Activated CD4-positive, alpha-beta T cell treated with anti-CD3 and anti-CD28 coated beads, Interleukin-2, amount 50 U/mL, for 48 hours (primary cell): ENCODE measurements at regions not wholly inside any gene's neighbourhood (a gene's known extent, or its start where the extent isn't known, plus 50 kb on each side); places are given as distances from the start of the nearest gene placed in this dataset.
"Not testable (repeated sequence)": the region's sequence is repeated elsewhere in the genome, so short reads cannot be mapped to it uniquely, and the experiment has no call there.

Experiments
- DNase-seq, 2 experiments: peaks; one replicate each; pipeline ENCODE4 v3.0.0-alpha.2; 2020

GRCh38 chr3:20700714-20701113 lies 514.7 kb upstream of the SGO1 start:
- DNase-seq = no peak

- DNase-seq = no peak
Measured at GRCh38 chr3:20698896-20699295, 512.9 kb upstream of the SGO1 start.

- DNase-seq = no peak
Measured at GRCh38 chr3:20696388-20697150, 510.6 kb upstream of the SGO1 start.

GRCh38 chr3:20692675-20693074 lies 506.7 kb upstream of the SGO1 start:
- DNase-seq = no peak

- DNase-seq = no peak
Measured at GRCh38 chr3:20683910-20684309, 497.9 kb upstream of the SGO1 start.

GRCh38 chr3:20682573-20682972 lies 496.6 kb upstream of the SGO1 start:
- DNase-seq = no peak

GRCh38 chr3:20680990-20681628 lies 495.1 kb upstream of the SGO1 start:
- no peak for DNase-seq

- DNase-seq = no peak
Measured at GRCh38 chr3:20673866-20674265, 487.9 kb upstream of the SGO1 start.

- no peak for DNase-seq
Measured at GRCh38 chr3:20669675-20670074, 483.7 kb upstream of the SGO1 start.

GRCh38 chr3:20669184-20669583 lies 483.2 kb upstream of the SGO1 start:
- no peak for DNase-seq

GRCh38 chr3:20668411-20668810 lies 482.4 kb upstream of the SGO1 start:
- DNase-seq = no peak

- no peak for DNase-seq
Measured at GRCh38 chr3:20666091-20666490, 480.1 kb upstream of the SGO1 start.

GRCh38 chr3:20658491-20658890 lies 472.5 kb upstream of the SGO1 start:
- no peak for DNase-seq

- DNase-seq = no peak
Measured at GRCh38 chr3:20657560-20657959, 471.6 kb upstream of the SGO1 start.

- DNase-seq = no peak
Measured at GRCh38 chr3:20652231-20652986, 466.4 kb upstream of the SGO1 start.

GRCh38 chr3:20648921-20649381 lies 462.9 kb upstream of the SGO1 start:
- no peak for DNase-seq

- no peak for DNase-seq
Measured at GRCh38 chr3:20648294-20648693, 462.3 kb upstream of the SGO1 start.

GRCh38 chr3:20646425-20646824 lies 460.4 kb upstream of the SGO1 start:
- no peak for DNase-seq

GRCh38 chr3:20645340-20645739 lies 459.3 kb upstream of the SGO1 start:
- no peak for DNase-seq

- DNase-seq = no peak
Measured at GRCh38 chr3:20637729-20638128, 451.7 kb upstream of the SGO1 start.

- DNase-seq = no peak
Measured at GRCh38 chr3:20622304-20622703, 436.3 kb upstream of the SGO1 start.

GRCh38 chr3:20618621-20619020 lies 432.6 kb upstream of the SGO1 start:
- not testable (repeated sequence) for DNase-seq

GRCh38 chr3:20618181-20618580 lies 432.2 kb upstream of the SGO1 start:
- DNase-seq = not testable (repeated sequence)

- not testable (repeated sequence) for DNase-seq
Measured at GRCh38 chr3:20615982-20616381, 430.0 kb upstream of the SGO1 start.
